Pancreas (tissue), 10 donors: ENCODE measurements at regions not wholly inside any gene's neighbourhood (a gene's known extent, or its start where the extent isn't known, plus 50 kb on each side); places are given as distances from the start of the nearest gene placed in this dataset.

ENCODE experiments used
- ATAC-seq, 4 donors: fragments of 200-7000 bp; cut with Tn5 transposase; one replicate each; pipeline versions ENCODE4 v1.8.0 to v1.9.1; 2020; ENCODE audit warnings: mild to moderate bottlenecking in 4 of 4, moderate library complexity in 4 of 4
- DNase-seq, 6 donors: peaks; one replicate each; pipeline ENCODE4 v3.0.0-alpha.2; 2020
- FAIRE-seq: peaks from 2 replicates; lab custom pipeline; 2012; peaks lifted over from hg19 to GRCh38; lab: Jason Lieb, UNC
- H3K27ac ChIP-seq, 4 donors: fragments of 200-600 bp; sonication (generic); 1 replicate in 3 of 4; 2 replicates in 1 of 4; pipeline versions ENCODE4 v1.5.0 to v1.8.0; 2020
- H3K27me3 ChIP-seq, 4 donors: fragments of 200-600 bp; one replicate each; pipeline ENCODE4 v1.8.0; 2021
- H3K36me3 ChIP-seq, 3 donors: fragments of 200-600 bp; sonication (generic) in 1 of 3; one replicate each; pipeline versions ENCODE4 v1.5.0 to v1.8.0; 2020 to 2021
- H3K4me1 ChIP-seq, 3 donors: fragments of 200-600 bp; one replicate each; pipeline ENCODE4 v1.8.0; 2021
- H3K4me3 ChIP-seq, 4 donors: fragments of 200-600 bp; sonication (generic) in 2 of 4; one replicate each; pipeline versions ENCODE4 v1.5.0 to v1.8.0; 2020 to 2021
- H3K9me3 ChIP-seq, 4 donors: fragments of 200-600 bp; one replicate each; pipeline ENCODE4 v1.8.0; 2021
- CTCF ChIP-seq, 4 donors: fragments of 200-600 bp; sonication (generic) in 3 of 4; IDR thresholded peaks; one replicate each; pipeline versions ENCODE4 v1.5.0 to v1.8.0; 2021; ENCODE audit warnings: antibody characterized with exemption in 4 of 4
- WGBS, 2 donors: extraction: QIAGEN DNeasy Blood & Tissue Kit; methylation state at CpG; one replicate each; pipeline ENCODE4 v1.1.7; 2013; 5-methylcytosine and 5-hydroxymethylcytosine counted together
- intact Hi-C, 3 donors: fragments of 100-400 bp; cut with DNase I; formaldehyde crosslinking; loops; one replicate each; pipeline versions ENCODE4 v1.11.1 to v1.14.2; 2022
- donor health status: healthy with polysubstance abuse.
- donor health status: DM: no; HTN: no; CAD: no; lungs with moderate emphysema.
- donor health status: DM: no; HTN: no; CAD: no.
- donor health status: control.
- donor health status: control.
- donor health status: Bipolar disorder and iron deficiency.
- donor health status: DM: yes; HTN: yes; CAD: no.
- donor health status: DM: no; HTN: no; CAD: no.
- donor health status: DM: no; HTN: no; CAD: no.
- donor health status: DM: yes; HTN: yes; CAD: no.

- H3K27ac ChIP-seq, result no peak overlapping the region
- no peaks in the 10 kb centered on the region for H3K36me3 ChIP-seq
- H3K4me3 ChIP-seq, result no peak overlapping the region
- ATAC-seq (no peak), DNase-seq (no peak), FAIRE-seq (no peak)
- intact Hi-C loops, result no loop called here
- H3K4me1 ChIP-seq, result no peaks in the 10 kb centered on the region
- H3K27me3 ChIP-seq, result no peaks in the 10 kb centered on the region
- TF ChIP-seq CTCF (IDR thresholded peaks at IDR 0.05), result no peak
- 29 to 38% methylated on average over 3 of the region's 3 CpGs for WGBS, 2 donors
- H3K9me3 ChIP-seq, result no peaks in the 10 kb centered on the region
Observed at GRCh38 chr7:42740408-42740807, 171.5 kb downstream of the C7orf25 start.

- WGBS, 2 donors, result 68 to 81% methylated on average over 8 of the region's 8 CpGs
- no peaks in the 10 kb centered on the region for H3K36me3 ChIP-seq
- intact Hi-C loops, result no loop called here
- FAIRE-seq (no peak), DNase-seq (no peak), ATAC-seq (no peak)
- TF ChIP-seq CTCF (IDR thresholded peaks at IDR 0.05), result no peak
- no peak overlapping the region for H3K27ac ChIP-seq
- no peaks in the 10 kb centered on the region for H3K27me3 ChIP-seq
- no peaks in the 10 kb centered on the region for H3K4me1 ChIP-seq
- H3K9me3 ChIP-seq, result no peaks in the 10 kb centered on the region
- no peak overlapping the region for H3K4me3 ChIP-seq
Observed at GRCh38 chr7:42739638-42740037, 172.2 kb downstream of the C7orf25 start.

GRCh38 chr7:42736931-42737330 lies 174.9 kb downstream of the C7orf25 start:
- Histone ChIP-seq H3K27me3 (peaks cover 0 to 4% (median 0%) of the 10 kb centered on the region in 4 donors), H3K4me3 (no peak overlapping the region), H3K36me3 (no peaks in the 10 kb centered on the region), H3K4me1 (no peaks in the 10 kb centered on the region), H3K27ac (no peak overlapping the region), H3K9me3 (no peaks in the 10 kb centered on the region)
- no peak for TF ChIP-seq CTCF (IDR thresholded peaks at IDR 0.05)
- ATAC-seq, result no peak
- FAIRE-seq, result no peak
- intact Hi-C loops, result no loop called here
- no peak for DNase-seq
- WGBS, 2 donors, result 42 to 57% methylated on average over 1 of the region's 1 CpG

GRCh38 chr7:42735081-42735480 lies 176.8 kb downstream of the C7orf25 start:
- Histone ChIP-seq H3K27ac (no peak overlapping the region), H3K36me3 (no peaks in the 10 kb centered on the region), H3K4me3 (no peak overlapping the region), H3K9me3 (no peaks in the 10 kb centered on the region), H3K27me3 (peaks cover 0 to 4% (median 0%) of the 10 kb centered on the region in 4 donors), H3K4me1 (no peaks in the 10 kb centered on the region)
- ATAC-seq, result no peak
- 33 to 40% methylated on average over 2 of the region's 2 CpGs for WGBS, 2 donors
- FAIRE-seq, result no peak
- TF ChIP-seq CTCF (IDR thresholded peaks at IDR 0.05), result no peak
- intact Hi-C loops, result no loop called here
- no peak for DNase-seq

- 38 to 43% methylated on average over 2 of the region's 2 CpGs for WGBS, 2 donors
- no peak for FAIRE-seq
- no peak for DNase-seq
- Histone ChIP-seq H3K27me3 (peaks cover 0 to 4% (median 0%) of the 10 kb centered on the region in 4 donors), H3K9me3 (no peaks in the 10 kb centered on the region), H3K4me3 (no peak overlapping the region), H3K27ac (no peak overlapping the region), H3K4me1 (no peaks in the 10 kb centered on the region), H3K36me3 (no peaks in the 10 kb centered on the region)
- no peak for ATAC-seq
- intact Hi-C loops, result no loop called here
- TF ChIP-seq CTCF (IDR thresholded peaks at IDR 0.05), result no peak
Observed at GRCh38 chr7:42734568-42734967, 177.3 kb downstream of the C7orf25 start.
